Endodermal cell (in vitro differentiated cells): ENCODE measurements at regions not wholly inside any gene's neighbourhood (a gene's known extent, or its start where the extent isn't known, plus 50 kb on each side); places are given as distances from the start of the nearest gene placed in this dataset.

Experiments
- DNase-seq: peaks from one replicate; pipeline ENCODE4 v3.0.0-alpha.2; 2017
- H3K27ac ChIP-seq: 2 replicates; pipeline ENCODE4 v1.5.1; 2013; ENCODE audit warnings: mild to moderate bottlenecking, low read depth, low read length, moderate library complexity
- H3K27me3 ChIP-seq: 2 replicates; pipeline ENCODE4 v1.6.1; 2013; ENCODE audit warnings: mild to moderate bottlenecking, low read length, moderate library complexity; ENCODE audit not compliant: insufficient read depth, control insufficient read depth, poor library complexity, severe bottlenecking
- H3K36me3 ChIP-seq: 2 replicates; pipeline ENCODE4 v1.7.0; 2013; ENCODE audit warnings: mild to moderate bottlenecking, low read length, moderate library complexity; ENCODE audit not compliant: control insufficient read depth, insufficient read depth
- H3K4me1 ChIP-seq: one replicate; pipeline ENCODE4 v1.7.0; 2013; ENCODE audit warnings: low read length; ENCODE audit not compliant: control insufficient read depth, insufficient read depth
- H3K4me3 ChIP-seq: 2 replicates; pipeline ENCODE4 v1.5.1; 2013; ENCODE audit warnings: mild to moderate bottlenecking, low read length, moderate library complexity
- H3K9ac ChIP-seq: 2 replicates; pipeline ENCODE4 v1.6.1; 2013; ENCODE audit warnings: mild to moderate bottlenecking, low read length, moderate library complexity; ENCODE audit not compliant: poor library complexity, severe bottlenecking; ENCODE audit errors: extremely low read depth
- H3K9me3 ChIP-seq: 2 replicates; pipeline ENCODE4 v1.6.1; 2013; ENCODE audit warnings: mild to moderate bottlenecking, low read length, moderate library complexity; ENCODE audit not compliant: control insufficient read depth
- H3K27ac Mint-ChIP-seq: 2 replicates; pipeline ENCODE4 v1.8.0; 2020; ENCODE audit warnings: mixed read lengths
- H3K27me3 Mint-ChIP-seq: 2 replicates; pipeline ENCODE4 v1.8.0; 2021; ENCODE audit warnings: mild to moderate bottlenecking, mixed read lengths; ENCODE audit not compliant: insufficient read depth
- H3K36me3 Mint-ChIP-seq: 2 replicates; pipeline ENCODE4 v1.8.0; 2020; ENCODE audit warnings: low read depth, mixed read lengths
- H3K4me1 Mint-ChIP-seq: 2 replicates; pipeline ENCODE4 v1.8.0; 2020; ENCODE audit warnings: mixed read lengths
- H3K4me3 Mint-ChIP-seq: 2 replicates; pipeline ENCODE4 v1.8.0; 2020; ENCODE audit warnings: mild to moderate bottlenecking, moderate library complexity, mixed read lengths
- H3K9me3 Mint-ChIP-seq: 2 replicates; pipeline ENCODE4 v1.8.0; 2020; ENCODE audit warnings: mild to moderate bottlenecking, mixed read lengths
- WGBS, 2 experiments: methylation state at CpG; one replicate each; pipeline versions ENCODE4 v1.1.5 to v1.1.7; 2013; ENCODE audit warnings: missing lambda C conversion rate in 2 of 2, mixed read lengths in 1 of 2; ENCODE audit not compliant: insufficient coverage in 1 of 2, insufficient read length in 1 of 2; 5-methylcytosine and 5-hydroxymethylcytosine counted together
- TF ChIP-seq, protein P1 (sequence below): fragments of 200-600 bp; sonication (generic); conservative IDR thresholded peaks from 2 replicates; pipeline ENCODE4 v1.5.0; 2021; ENCODE audit warnings: antibody characterized with exemption, mild to moderate bottlenecking

DNA sequence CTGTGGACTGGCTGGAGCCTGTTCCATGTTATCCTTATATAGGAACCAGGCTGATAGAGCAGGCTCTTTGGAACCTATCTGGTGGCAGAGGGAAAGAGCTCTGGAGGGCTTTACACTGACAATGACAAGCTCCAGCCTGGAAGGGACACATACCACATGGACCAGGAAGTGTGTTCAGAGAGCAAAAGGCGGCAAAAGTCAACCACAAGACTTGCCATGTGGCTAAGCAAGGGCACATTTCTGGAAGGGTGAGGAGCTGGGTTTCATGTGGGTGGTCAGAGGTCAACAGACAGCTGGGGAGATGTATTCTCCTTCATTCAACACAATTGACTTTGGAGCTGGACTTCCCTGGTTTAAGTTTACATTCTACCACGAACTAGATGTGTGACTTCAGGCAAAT lies 325.2 kb downstream of the DYSF start:
- no peaks in the 10 kb centered on the region for H3K36me3 ChIP-seq
- Mint-ChIP-seq H3K27me3 (no peaks in the 10 kb centered on the region), H3K27ac (no peak overlapping the region), H3K4me1 (no peaks in the 10 kb centered on the region), H3K36me3 (no peaks in the 10 kb centered on the region), H3K4me3 (no peak overlapping the region), H3K9me3 (no peaks in the 10 kb centered on the region)
- H3K27ac ChIP-seq, result no peak overlapping the region
- H3K27me3 ChIP-seq, result no peaks in the 10 kb centered on the region
- no peaks in the 10 kb centered on the region for H3K9me3 ChIP-seq
- no peak overlapping the region for H3K4me3 ChIP-seq
- H3K9ac ChIP-seq, result no peak overlapping the region
- no peak for DNase-seq
- TF ChIP-seq, protein P1, sequence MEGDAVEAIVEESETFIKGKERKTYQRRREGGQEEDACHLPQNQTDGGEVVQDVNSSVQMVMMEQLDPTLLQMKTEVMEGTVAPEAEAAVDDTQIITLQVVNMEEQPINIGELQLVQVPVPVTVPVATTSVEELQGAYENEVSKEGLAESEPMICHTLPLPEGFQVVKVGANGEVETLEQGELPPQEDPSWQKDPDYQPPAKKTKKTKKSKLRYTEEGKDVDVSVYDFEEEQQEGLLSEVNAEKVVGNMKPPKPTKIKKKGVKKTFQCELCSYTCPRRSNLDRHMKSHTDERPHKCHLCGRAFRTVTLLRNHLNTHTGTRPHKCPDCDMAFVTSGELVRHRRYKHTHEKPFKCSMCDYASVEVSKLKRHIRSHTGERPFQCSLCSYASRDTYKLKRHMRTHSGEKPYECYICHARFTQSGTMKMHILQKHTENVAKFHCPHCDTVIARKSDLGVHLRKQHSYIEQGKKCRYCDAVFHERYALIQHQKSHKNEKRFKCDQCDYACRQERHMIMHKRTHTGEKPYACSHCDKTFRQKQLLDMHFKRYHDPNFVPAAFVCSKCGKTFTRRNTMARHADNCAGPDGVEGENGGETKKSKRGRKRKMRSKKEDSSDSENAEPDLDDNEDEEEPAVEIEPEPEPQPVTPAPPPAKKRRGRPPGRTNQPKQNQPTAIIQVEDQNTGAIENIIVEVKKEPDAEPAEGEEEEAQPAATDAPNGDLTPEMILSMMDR, result no peak
- WGBS, 2 experiments, result 83 to 92% methylated on average over 2 of the region's 2 CpGs
- no peaks in the 10 kb centered on the region for H3K4me1 ChIP-seq

DNA sequence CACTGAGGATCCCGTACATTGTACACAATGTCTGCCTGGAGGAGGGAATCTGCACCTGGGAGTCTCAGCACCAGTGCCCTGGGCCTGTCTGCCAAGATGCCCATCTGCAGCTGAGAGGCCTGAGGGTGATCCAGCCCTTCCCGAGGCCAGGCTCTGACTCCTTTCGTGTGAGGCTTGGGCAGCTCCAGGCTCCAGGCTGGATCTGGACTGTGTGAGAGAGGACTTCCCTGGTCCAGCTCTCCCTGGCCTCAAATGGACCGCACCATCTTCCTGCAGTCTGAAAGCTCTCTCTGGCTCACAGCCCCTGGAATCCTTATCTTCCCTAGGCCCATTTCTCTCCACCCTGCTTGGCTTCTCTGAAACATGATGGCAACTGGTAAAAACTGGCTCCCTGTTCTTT lies 324.6 kb downstream of the DYSF start:
- Histone ChIP-seq H3K9me3 (no peaks in the 10 kb centered on the region), H3K9ac (no peak overlapping the region), H3K4me3 (no peak overlapping the region), H3K4me1 (no peaks in the 10 kb centered on the region), H3K27me3 (no peaks in the 10 kb centered on the region), H3K27ac (no peak overlapping the region), H3K36me3 (no peaks in the 10 kb centered on the region)
- TF ChIP-seq, protein P1, result no peak
- no peaks in the 10 kb centered on the region for H3K9me3 Mint-ChIP-seq
- H3K27me3 Mint-ChIP-seq, result no peaks in the 10 kb centered on the region
- H3K4me1 Mint-ChIP-seq, result no peaks in the 10 kb centered on the region
- no peak for DNase-seq
- H3K27ac Mint-ChIP-seq, result no peak overlapping the region
- no peaks in the 10 kb centered on the region for H3K36me3 Mint-ChIP-seq
- WGBS, 2 experiments, result 89 to 92% methylated on average over 4 of the region's 4 CpGs
- H3K4me3 Mint-ChIP-seq, result no peak overlapping the region

DNA sequence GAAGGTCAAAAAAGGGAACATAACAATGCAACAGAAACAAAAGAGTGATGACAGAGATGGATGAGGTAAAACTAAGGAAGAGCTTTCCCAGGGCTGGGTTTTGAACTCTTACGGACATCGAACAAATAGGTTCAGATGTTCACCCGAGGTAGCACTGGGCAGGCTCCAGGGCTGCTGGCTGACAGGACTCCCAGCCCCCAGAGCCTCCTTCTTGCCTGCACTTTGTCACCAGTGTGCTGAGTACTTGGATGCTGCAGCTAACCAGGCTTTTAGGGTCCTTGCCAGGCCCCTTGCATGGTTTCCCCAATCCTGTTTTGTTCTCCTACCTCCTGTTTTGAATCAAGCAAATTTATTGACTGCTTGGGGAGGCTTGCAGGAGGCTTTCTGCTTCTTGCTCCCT lies 322.9 kb downstream of the DYSF start:
- H3K9me3 Mint-ChIP-seq, result peaks cover 2% of the 10 kb centered on the region
- no peaks in the 10 kb centered on the region for H3K36me3 Mint-ChIP-seq
- H3K27ac ChIP-seq, result no peak overlapping the region
- no peaks in the 10 kb centered on the region for H3K36me3 ChIP-seq
- no peak overlapping the region for H3K9ac ChIP-seq
- no peak for DNase-seq
- no peak overlapping the region for H3K4me3 Mint-ChIP-seq
- no peaks in the 10 kb centered on the region for H3K4me1 Mint-ChIP-seq
- H3K4me3 ChIP-seq, result no peak overlapping the region
- 71 to 90% methylated on average over 1 to 3 of the region's 3 CpGs for WGBS, 2 experiments
- H3K27ac Mint-ChIP-seq, result no peak overlapping the region
- TF ChIP-seq, protein P1, result no peak
- H3K27me3 Mint-ChIP-seq, result no peaks in the 10 kb centered on the region
- no peaks in the 10 kb centered on the region for H3K27me3 ChIP-seq
- no peaks in the 10 kb centered on the region for H3K9me3 ChIP-seq
- no peaks in the 10 kb centered on the region for H3K4me1 ChIP-seq
